ENCODE measurements at regions not wholly inside any gene's neighbourhood (a gene's known extent, or its start where the extent isn't known, plus 50 kb on each side); places are given as distances from the start of the nearest gene placed in this dataset.

GRCh38 chr10:9602998-9603397 is 1414.7 kb upstream of the CELF2 start:
- H3K27me3 ChIP-seq = no peaks in the 10 kb centered on the region
- no peak for DNase-seq
- no peak for TF ChIP-seq POLR2A (IDR thresholded peaks at IDR 0.05)
- TF ChIP-seq EP300 (IDR thresholded peaks at IDR 0.05) = no peak
- TF ChIP-seq CTCF (IDR thresholded peaks at IDR 0.05) = no peak
- WGBS, 3 donors = 82 to 85% (median 84%) methylated on average over 9 of the region's 9 CpGs
- intact Hi-C loops (cut with DNase I) = no loop called here
- no peaks in the 10 kb centered on the region for H3K4me1 ChIP-seq (ENCODE audit: insufficient read depth)
- no peak overlapping the region for H3K4me3 ChIP-seq
- no peaks in the 10 kb centered on the region for H3K9me3 ChIP-seq
- H3K27ac ChIP-seq = no peak overlapping the region
- H3K36me3 ChIP-seq = no peaks in the 10 kb centered on the region

- intact Hi-C loops (cut with DNase I) = no loop called here
- TF ChIP-seq CTCF (IDR thresholded peaks at IDR 0.05) (no peak), POLR2A (IDR thresholded peaks at IDR 0.05) (no peak), EP300 (IDR thresholded peaks at IDR 0.05) (no peak)
- no peaks in the 10 kb centered on the region for H3K27me3 ChIP-seq
- no peaks in the 10 kb centered on the region for H3K4me1 ChIP-seq (ENCODE audit: insufficient read depth)
- 37 to 63% (median 49%) methylated on average over 2 of the region's 2 CpGs for WGBS, 3 donors
- H3K27ac ChIP-seq = no peak overlapping the region
- DNase-seq = no peak
- no peak overlapping the region for H3K4me3 ChIP-seq
- H3K9me3 ChIP-seq = no peaks in the 10 kb centered on the region
- H3K36me3 ChIP-seq = no peaks in the 10 kb centered on the region
These were observed 1413.7 kb upstream of the CELF2 start for GRCh38 chr10:9603972-9604371.

GRCh38 chr10:9605231-9605630 is 1412.4 kb upstream of the CELF2 start:
- whole genome bisulfite sequencing, 3 donors = 66 to 72% (median 66%) methylated on average over 2 of the region's 2 CpGs
- H3K4me3 ChIP-seq = no peak overlapping the region
- no peak for DNase-seq
- H3K9me3 ChIP-seq = no peaks in the 10 kb centered on the region
- H3K27ac ChIP-seq = no peak overlapping the region
- no peaks in the 10 kb centered on the region for H3K27me3 ChIP-seq
- TF ChIP-seq POLR2A (IDR thresholded peaks at IDR 0.05) (no peak), EP300 (IDR thresholded peaks at IDR 0.05) (no peak), CTCF (IDR thresholded peaks at IDR 0.05) (no peak)
- H3K4me1 ChIP-seq (ENCODE audit: insufficient read depth) = no peaks in the 10 kb centered on the region
- intact Hi-C loops (cut with DNase I) = no loop called here
- H3K36me3 ChIP-seq = no peaks in the 10 kb centered on the region

GRCh38 chr10:9608602-9609001 is 1409.1 kb upstream of the CELF2 start:
- TF ChIP-seq EP300 (IDR thresholded peaks at IDR 0.05) = no peak
- TF ChIP-seq CTCF (IDR thresholded peaks at IDR 0.05) = no peak
- TF ChIP-seq POLR2A (IDR thresholded peaks at IDR 0.05) = no peak
- H3K27ac ChIP-seq = no peak overlapping the region
- no peaks in the 10 kb centered on the region for H3K27me3 ChIP-seq
- intact Hi-C loops (cut with DNase I) = no loop called here
- no peak for DNase-seq
- H3K36me3 ChIP-seq = no peaks in the 10 kb centered on the region
- no peaks in the 10 kb centered on the region for H3K4me1 ChIP-seq (ENCODE audit: insufficient read depth)
- H3K4me3 ChIP-seq = no peak overlapping the region
- H3K9me3 ChIP-seq = no peaks in the 10 kb centered on the region
